Testis (tissue), 2 donors: ENCODE measurements at regions not wholly inside any gene's neighbourhood (a gene's known extent, or its start where the extent isn't known, plus 50 kb on each side); places are given as distances from the start of the nearest gene placed in this dataset.
A peak's percentile ranks its signal among the peaks of the same experiment; 100 is the strongest.
"Not testable (repeated sequence)": the region's sequence is repeated elsewhere in the genome, so short reads cannot be mapped to it uniquely, and the experiment has no call there.

ENCODE experiments used
- DNase-seq: peaks from one replicate; pipeline ENCODE4 v3.0.0-alpha.2; 2019
- H3K27ac ChIP-seq, 2 donors: fragments of 200-600 bp; sonication (generic); one replicate each; pipeline ENCODE4 v1.5.1; 2019
- H3K27me3 ChIP-seq: fragments of 200-600 bp; sonication (generic); one replicate; pipeline ENCODE4 v1.5.1; 2019
- H3K36me3 ChIP-seq: fragments of 200-600 bp; sonication (generic); one replicate; pipeline ENCODE4 v1.5.1; 2017; ENCODE audit warnings: low read depth; ENCODE audit errors: missing control alignments
- H3K4me1 ChIP-seq: fragments of 200-600 bp; sonication (generic); one replicate; pipeline ENCODE4 v1.5.1; 2019
- H3K4me3 ChIP-seq, 2 donors: fragments of 200-600 bp; sonication (generic); one replicate each; pipeline ENCODE4 v1.5.1; 2017 to 2019
- H3K9me3 ChIP-seq: fragments of 200-600 bp; sonication (generic); one replicate; pipeline ENCODE4 v1.5.1; 2017
- POLR2A ChIP-seq: fragments of 450-650 bp; IDR thresholded peaks from one replicate; pipeline ENCODE4 v1.6.1; 2017; ENCODE audit warnings: antibody characterized with exemption, mild to moderate bottlenecking, moderate library complexity
- WGBS, 2 donors: methylation state at CpG; one replicate each; pipeline ENCODE4 v1.1.5; 2018; 5-methylcytosine and 5-hydroxymethylcytosine counted together
- intact Hi-C: fragments of 100-400 bp; cut with DNase I; formaldehyde crosslinking; loops from one replicate; pipeline ENCODE4 v1.15.1; 2023; ENCODE audit warnings: low total_unique reads
- TF ChIP-seq, protein P1 (sequence below), 3 experiments: fragments of 450-650 bp in 2 of 3; fragments of 200-600 bp in 1 of 3; sonication (generic) in 1 of 3; IDR thresholded peaks; one replicate each; pipeline ENCODE4 v1.5.1; 2016 to 2019; ENCODE audit warnings: antibody characterized with exemption in 3 of 3, mild to moderate bottlenecking in 2 of 3, moderate library complexity in 1 of 3

- DNase-seq = no peak
- WGBS, 2 donors = 44 to 59% methylated on average over 2 of the region's 2 CpGs
- no peak for TF ChIP-seq POLR2A
- TF ChIP-seq, protein P1, sequence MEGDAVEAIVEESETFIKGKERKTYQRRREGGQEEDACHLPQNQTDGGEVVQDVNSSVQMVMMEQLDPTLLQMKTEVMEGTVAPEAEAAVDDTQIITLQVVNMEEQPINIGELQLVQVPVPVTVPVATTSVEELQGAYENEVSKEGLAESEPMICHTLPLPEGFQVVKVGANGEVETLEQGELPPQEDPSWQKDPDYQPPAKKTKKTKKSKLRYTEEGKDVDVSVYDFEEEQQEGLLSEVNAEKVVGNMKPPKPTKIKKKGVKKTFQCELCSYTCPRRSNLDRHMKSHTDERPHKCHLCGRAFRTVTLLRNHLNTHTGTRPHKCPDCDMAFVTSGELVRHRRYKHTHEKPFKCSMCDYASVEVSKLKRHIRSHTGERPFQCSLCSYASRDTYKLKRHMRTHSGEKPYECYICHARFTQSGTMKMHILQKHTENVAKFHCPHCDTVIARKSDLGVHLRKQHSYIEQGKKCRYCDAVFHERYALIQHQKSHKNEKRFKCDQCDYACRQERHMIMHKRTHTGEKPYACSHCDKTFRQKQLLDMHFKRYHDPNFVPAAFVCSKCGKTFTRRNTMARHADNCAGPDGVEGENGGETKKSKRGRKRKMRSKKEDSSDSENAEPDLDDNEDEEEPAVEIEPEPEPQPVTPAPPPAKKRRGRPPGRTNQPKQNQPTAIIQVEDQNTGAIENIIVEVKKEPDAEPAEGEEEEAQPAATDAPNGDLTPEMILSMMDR (IDR thresholded peaks at IDR 0.05) = no peak
- no peaks in the 10 kb centered on the region for H3K36me3 ChIP-seq
- intact Hi-C loops = no loop called here
- no peak overlapping the region for H3K27ac ChIP-seq
- no peak overlapping the region for H3K4me3 ChIP-seq
- H3K27me3 ChIP-seq = no peaks in the 10 kb centered on the region
- peaks cover 8% of the 10 kb centered on the region for H3K4me1 ChIP-seq
- no peaks in the 10 kb centered on the region for H3K9me3 ChIP-seq
Observed at GRCh38 chr21:17196623-17197022, 316.2 kb upstream of the CXADR start.

GRCh38 chr21:17197996-17198395 is 314.8 kb upstream of the CXADR start:
- no peaks in the 10 kb centered on the region for H3K36me3 ChIP-seq
- H3K9me3 ChIP-seq = no peaks in the 10 kb centered on the region
- peaks cover 8% of the 10 kb centered on the region for H3K4me1 ChIP-seq
- intact Hi-C loops = no loop called here
- peak overlapping the region; percentile 15 to 71 for H3K27ac ChIP-seq
- 33 to 52% methylated on average over 1 of the region's 1 CpG for WGBS, 2 donors
- no peak for DNase-seq
- H3K4me3 ChIP-seq = no peak overlapping the region
- no peaks in the 10 kb centered on the region for H3K27me3 ChIP-seq
- no peak for TF ChIP-seq POLR2A
- TF ChIP-seq, protein P1 (IDR thresholded peaks at IDR 0.05) = no peak

GRCh38 chr21:17200250-17200649 is 312.6 kb upstream of the CXADR start:
- intact Hi-C loops = no loop called here
- WGBS, 2 donors = 80 to 89% methylated on average over 2 of the region's 2 CpGs
- H3K36me3 ChIP-seq = no peaks in the 10 kb centered on the region
- no peaks in the 10 kb centered on the region for H3K9me3 ChIP-seq
- peaks cover 5% of the 10 kb centered on the region for H3K4me1 ChIP-seq
- no peak for TF ChIP-seq POLR2A
- TF ChIP-seq, protein P1 (IDR thresholded peaks at IDR 0.05) = no peak
- no peak for DNase-seq
- H3K27ac ChIP-seq = no peak overlapping the region
- H3K4me3 ChIP-seq = no peak overlapping the region
- no peaks in the 10 kb centered on the region for H3K27me3 ChIP-seq

DNA sequence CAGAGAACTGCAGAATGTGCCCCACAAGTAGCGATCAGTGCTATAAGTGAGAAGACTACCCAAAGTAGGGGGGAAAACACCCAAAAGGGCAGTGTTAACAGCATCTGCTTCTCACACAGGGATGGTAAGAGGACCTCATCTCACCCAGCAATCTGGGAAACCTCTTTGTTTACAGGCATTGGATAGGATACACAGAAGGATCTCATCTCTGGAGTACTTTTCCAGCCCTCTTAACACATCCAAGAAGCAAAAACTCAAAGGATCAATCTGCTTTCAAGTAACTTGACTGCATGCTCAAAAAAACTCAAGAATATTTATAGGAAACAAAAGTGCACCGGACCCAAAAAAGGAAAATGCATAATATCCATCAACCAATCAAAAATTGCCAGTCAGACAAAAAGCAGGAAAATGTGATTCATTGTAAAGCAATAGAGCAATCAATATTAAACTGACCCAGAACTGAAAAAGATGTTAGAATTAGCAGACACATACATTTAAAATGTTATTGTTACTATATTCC is 311.0 kb upstream of the CXADR start:
- TF ChIP-seq, protein P1 (IDR thresholded peaks at IDR 0.05) = no peak
- TF ChIP-seq POLR2A = no peak
- Histone ChIP-seq H3K9me3 (no peaks in the 10 kb centered on the region), H3K36me3 (no peaks in the 10 kb centered on the region), H3K27ac (no peak overlapping the region), H3K4me1 (no peaks in the 10 kb centered on the region), H3K4me3 (no peak overlapping the region), H3K27me3 (no peaks in the 10 kb centered on the region)
- intact Hi-C loops = no loop called here
- WGBS, 2 donors = 52 to 71% methylated on average over 2 of the region's 2 CpGs
- DNase-seq = no peak

GRCh38 chr21:17214801-17215200 is 298.0 kb upstream of the CXADR start:
- no peaks in the 10 kb centered on the region for H3K9me3 ChIP-seq
- 60 to 85% methylated on average over 3 of the region's 3 CpGs for WGBS, 2 donors
- H3K27ac ChIP-seq = no peak overlapping the region
- TF ChIP-seq POLR2A = no peak
- TF ChIP-seq, protein P1 (IDR thresholded peaks at IDR 0.05) = no peak
- no peak for DNase-seq
- intact Hi-C loops = no loop called here
- no peak overlapping the region for H3K4me3 ChIP-seq
- H3K36me3 ChIP-seq = no peaks in the 10 kb centered on the region
- H3K27me3 ChIP-seq = no peaks in the 10 kb centered on the region
- H3K4me1 ChIP-seq = no peaks in the 10 kb centered on the region

GRCh38 chr21:17219050-17219449 is 293.8 kb upstream of the CXADR start:
- H3K4me1 ChIP-seq, H3K36me3 ChIP-seq, H3K9me3 ChIP-seq, intact Hi-C loops, DNase-seq, H3K27ac ChIP-seq, H3K27me3 ChIP-seq, H3K4me3 ChIP-seq: not testable (repeated sequence)
- WGBS, 2 donors = 59 to 74% methylated on average over 1 of the region's 1 CpG
